ENCODE measurements at regions not wholly inside any gene's neighbourhood (a gene's known extent, or its start where the extent isn't known, plus 50 kb on each side); places are given as distances from the start of the nearest gene placed in this dataset.
"Not testable (repeated sequence)": the region's sequence is repeated elsewhere in the genome, so short reads cannot be mapped to it uniquely, and the experiment has no call there.

- no peak for DNase-seq (ENCODE audit: low spot score)
These were observed 163.5 kb upstream of the MXRA5 start for GRCh38 chrX:3509934-3510333.

- no peak for DNase-seq (ENCODE audit: low spot score)
These were observed 158.5 kb upstream of the MXRA5 start for GRCh38 chrX:3504916-3505315.

GRCh38 chrX:3501833-3502535 lies 155.5 kb upstream of the MXRA5 start:
- DNase-seq (ENCODE audit: low spot score), result peak; percentile 50

GRCh38 chrX:3495836-3496769 lies 149.7 kb upstream of the MXRA5 start:
- DNase-seq (ENCODE audit: low spot score), result not testable (repeated sequence)

GRCh38 chrX:3493605-3494004 lies 147.2 kb upstream of the MXRA5 start:
- DNase-seq (ENCODE audit: low spot score), result no peak

GRCh38 chrX:3485727-3486126 lies 139.3 kb upstream of the MXRA5 start:
- DNase-seq (ENCODE audit: low spot score), result no peak

GRCh38 chrX:3479026-3479425 lies 132.6 kb upstream of the MXRA5 start:
- no peak for DNase-seq (ENCODE audit: low spot score)

GRCh38 chrX:3476973-3477372 lies 130.5 kb upstream of the MXRA5 start:
- no peak for DNase-seq (ENCODE audit: low spot score)

- DNase-seq (ENCODE audit: low spot score), result peak; percentile 73
These were observed 123.8 kb upstream of the MXRA5 start for GRCh38 chrX:3470211-3470679.

- no peak for DNase-seq (ENCODE audit: low spot score)
These were observed 121.6 kb upstream of the MXRA5 start for GRCh38 chrX:3468031-3468430.

GRCh38 chrX:3465017-3465416 lies 118.6 kb upstream of the MXRA5 start:
- no peak for DNase-seq (ENCODE audit: low spot score)

GRCh38 chrX:3462166-3462508 lies 115.7 kb upstream of the MXRA5 start:
- DNase-seq (ENCODE audit: low spot score), result peak; percentile 8

- DNase-seq (ENCODE audit: low spot score), result peak; percentile 25
These were observed 115.1 kb upstream of the MXRA5 start for GRCh38 chrX:3461397-3462165.

- no peak for DNase-seq (ENCODE audit: low spot score)
These were observed 109.3 kb upstream of the MXRA5 start for GRCh38 chrX:3455796-3456195.

GRCh38 chrX:3451571-3451970 lies 105.1 kb upstream of the MXRA5 start:
- no peak for DNase-seq (ENCODE audit: low spot score)

GRCh38 chrX:3450881-3451570 lies 104.6 kb upstream of the MXRA5 start:
- DNase-seq (ENCODE audit: low spot score), result peak; percentile 60

- no peak for DNase-seq (ENCODE audit: low spot score)
These were observed 102.8 kb upstream of the MXRA5 start for GRCh38 chrX:3449287-3449686.

- DNase-seq (ENCODE audit: low spot score), result no peak
These were observed 102.1 kb upstream of the MXRA5 start for GRCh38 chrX:3448563-3448962.

- DNase-seq (ENCODE audit: low spot score), result no peak
These were observed 99.5 kb upstream of the MXRA5 start for GRCh38 chrX:3445806-3446490.

- DNase-seq (ENCODE audit: low spot score), result no peak
These were observed 96.7 kb upstream of the MXRA5 start for GRCh38 chrX:3443184-3443583.

GRCh38 chrX:3442691-3443090 lies 96.2 kb upstream of the MXRA5 start:
- DNase-seq (ENCODE audit: low spot score), result no peak
